Skeletal muscle satellite cell (primary cell): ENCODE measurements at regions not wholly inside any gene's neighbourhood (a gene's known extent, or its start where the extent isn't known, plus 50 kb on each side); places are given as distances from the start of the nearest gene placed in this dataset.
"Not testable (repeated sequence)": the region's sequence is repeated elsewhere in the genome, so short reads cannot be mapped to it uniquely, and the experiment has no call there.

ENCODE experiments used
- H3K27me3 ChIP-seq: 2 replicates; pipeline ENCODE4 v1.7.0; 2013; ENCODE audit warnings: low read length; ENCODE audit not compliant: control insufficient read depth, insufficient read depth
- H3K36me3 ChIP-seq: 2 replicates; pipeline ENCODE4 v1.7.0; 2013; ENCODE audit warnings: mild to moderate bottlenecking, control low read depth, low read length; ENCODE audit not compliant: insufficient read depth
- H3K4me1 ChIP-seq: 2 replicates; pipeline ENCODE4 v1.7.0; 2013; ENCODE audit warnings: low read length; ENCODE audit not compliant: control insufficient read depth, insufficient read depth
- H3K4me2 ChIP-seq: 2 replicates; pipeline ENCODE4 v1.7.0; 2013; ENCODE audit warnings: mild to moderate bottlenecking, low read length
- H3K4me3 ChIP-seq: 2 replicates; pipeline ENCODE4 v1.7.0; 2013; ENCODE audit warnings: low read length
- H3K9ac ChIP-seq: 2 replicates; pipeline ENCODE4 v1.7.0; 2013; ENCODE audit warnings: mild to moderate bottlenecking, low read depth, low read length, moderate library complexity
- H3K9me3 ChIP-seq: replicated peaks from 2 replicates; pipeline ENCODE4 v1.7.0; 2013; ENCODE audit warnings: mild to moderate bottlenecking, control low read depth, low read length

DNA sequence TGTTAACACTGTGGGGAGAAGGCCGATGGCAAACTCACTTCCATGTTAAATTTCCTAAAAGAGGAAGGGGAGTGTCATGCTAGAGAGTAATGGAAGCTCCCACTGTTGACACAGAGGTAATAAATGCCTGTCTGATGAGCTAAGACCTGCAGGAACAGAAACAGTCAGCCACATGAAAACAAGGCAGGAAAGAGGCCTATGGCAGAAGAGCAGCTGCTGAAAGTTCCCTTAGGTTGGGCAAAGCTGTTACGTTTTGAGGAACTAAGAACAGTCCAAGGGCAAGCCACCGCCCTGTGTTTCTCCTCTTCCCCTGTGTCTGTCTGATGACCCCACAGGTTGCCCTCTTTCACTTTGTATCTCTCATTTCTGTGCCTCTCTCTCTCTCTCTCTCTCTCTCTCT, 422.6 kb downstream of the TMEM121 start:
- H3K9ac ChIP-seq, H3K9me3 ChIP-seq, H3K4me1 ChIP-seq, H3K27me3 ChIP-seq, H3K36me3 ChIP-seq, H3K4me3 ChIP-seq, H3K4me2 ChIP-seq: not testable (repeated sequence)

- not testable (repeated sequence) for H3K4me1 ChIP-seq, H3K27me3 ChIP-seq, H3K4me3 ChIP-seq, H3K9me3 ChIP-seq, H3K36me3 ChIP-seq, H3K4me2 ChIP-seq, H3K9ac ChIP-seq
Observed at GRCh38 chr14:105950364-105950892, 424.0 kb downstream of the TMEM121 start.

- H3K4me3 ChIP-seq: no peak overlapping the region
- no peaks in the 10 kb centered on the region for H3K36me3 ChIP-seq
- H3K9ac ChIP-seq: no peak overlapping the region
Observed at GRCh38 chr14:105951399-105951798, 425.0 kb downstream of the TMEM121 start.

DNA sequence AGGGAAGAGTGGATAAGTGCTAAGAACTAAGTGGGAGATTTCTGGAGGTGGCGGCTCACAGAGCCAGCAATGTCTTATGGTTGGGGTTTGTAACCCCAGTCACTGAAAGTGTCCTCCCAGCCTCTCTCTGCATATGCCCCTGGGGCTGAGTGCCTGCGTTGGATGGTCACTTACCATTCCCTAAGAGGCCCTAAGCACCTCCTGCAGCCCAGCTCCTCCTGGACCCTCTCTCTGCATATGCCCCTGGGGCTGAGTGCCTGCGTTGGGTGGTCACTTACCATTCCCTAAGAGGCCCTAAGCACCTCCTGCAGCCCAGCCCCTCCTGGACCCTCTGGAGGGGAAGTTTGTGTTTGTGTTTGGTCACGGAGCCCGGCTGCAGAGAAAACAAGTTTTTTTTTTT, 425.8 kb downstream of the TMEM121 start:
- Histone ChIP-seq H3K4me1 (no peaks in the 10 kb centered on the region), H3K36me3 (no peaks in the 10 kb centered on the region), H3K9ac (no peak overlapping the region), H3K4me3 (no peak overlapping the region), H3K27me3 (no peaks in the 10 kb centered on the region), H3K4me2 (no peak overlapping the region), H3K9me3 (no peaks in the 10 kb centered on the region)

More at GRCh38 chr14:105951399-105951798, 425.0 kb downstream of the TMEM121 start:
- no peaks in the 10 kb centered on the region for H3K9me3 ChIP-seq
- H3K4me2 ChIP-seq: no peak overlapping the region
- no peaks in the 10 kb centered on the region for H3K4me1 ChIP-seq
- H3K27me3 ChIP-seq: no peaks in the 10 kb centered on the region

DNA sequence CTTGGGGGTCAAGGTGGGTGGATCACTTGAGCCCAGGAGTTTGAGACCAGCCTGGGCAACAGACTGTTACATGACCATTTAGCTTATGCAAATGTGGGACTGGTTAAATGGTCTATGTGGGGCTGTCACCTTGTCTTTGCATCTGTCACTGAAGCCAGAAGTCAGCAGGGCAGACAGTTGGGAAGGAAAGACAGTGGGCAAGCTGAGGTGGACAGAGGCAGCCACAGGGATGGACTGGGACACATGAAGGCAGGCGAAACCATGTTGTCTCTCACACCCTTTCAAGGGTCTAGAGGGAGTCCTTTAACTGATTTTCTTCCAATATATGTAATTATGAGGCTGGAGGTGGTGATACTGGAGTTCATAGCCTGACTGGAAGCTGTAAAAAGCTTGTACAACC, 426.4 kb downstream of the TMEM121 start:
- H3K27me3 ChIP-seq: no peaks in the 10 kb centered on the region
- no peak overlapping the region for H3K4me3 ChIP-seq
- no peaks in the 10 kb centered on the region for H3K4me1 ChIP-seq
- no peaks in the 10 kb centered on the region for H3K36me3 ChIP-seq
- no peaks in the 10 kb centered on the region for H3K9me3 ChIP-seq
- H3K9ac ChIP-seq: no peak overlapping the region
- H3K4me2 ChIP-seq: no peak overlapping the region

GRCh38 chr14:105961625-105962024, 435.2 kb downstream of the TMEM121 start:
- not testable (repeated sequence) for H3K4me1 ChIP-seq, H3K4me2 ChIP-seq, H3K4me3 ChIP-seq, H3K27me3 ChIP-seq, H3K36me3 ChIP-seq, H3K9ac ChIP-seq, H3K9me3 ChIP-seq

DNA sequence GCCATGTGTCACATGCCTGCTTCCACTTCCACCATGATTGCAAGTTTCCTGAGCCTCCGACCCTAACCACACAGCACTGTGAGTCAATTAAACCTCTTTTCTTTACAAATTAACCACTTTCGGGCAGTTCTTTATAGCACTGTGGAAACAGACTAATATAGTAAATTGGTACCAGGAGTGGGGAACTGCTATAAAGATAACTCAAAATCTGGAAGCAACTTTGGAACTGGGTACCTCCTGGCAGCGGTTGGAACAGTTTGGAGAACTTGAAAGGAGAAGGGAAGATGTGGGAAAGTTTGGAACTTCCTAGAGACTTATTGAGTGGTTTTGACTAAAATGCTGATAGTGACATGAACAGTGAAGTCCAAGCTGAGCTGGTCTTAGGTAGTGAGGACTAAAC, 436.1 kb downstream of the TMEM121 start:
- Histone ChIP-seq H3K27me3 (no peaks in the 10 kb centered on the region), H3K4me2 (no peak overlapping the region), H3K9me3 (no peaks in the 10 kb centered on the region), H3K9ac (no peak overlapping the region), H3K4me3 (no peak overlapping the region), H3K4me1 (no peaks in the 10 kb centered on the region), H3K36me3 (no peaks in the 10 kb centered on the region)

DNA sequence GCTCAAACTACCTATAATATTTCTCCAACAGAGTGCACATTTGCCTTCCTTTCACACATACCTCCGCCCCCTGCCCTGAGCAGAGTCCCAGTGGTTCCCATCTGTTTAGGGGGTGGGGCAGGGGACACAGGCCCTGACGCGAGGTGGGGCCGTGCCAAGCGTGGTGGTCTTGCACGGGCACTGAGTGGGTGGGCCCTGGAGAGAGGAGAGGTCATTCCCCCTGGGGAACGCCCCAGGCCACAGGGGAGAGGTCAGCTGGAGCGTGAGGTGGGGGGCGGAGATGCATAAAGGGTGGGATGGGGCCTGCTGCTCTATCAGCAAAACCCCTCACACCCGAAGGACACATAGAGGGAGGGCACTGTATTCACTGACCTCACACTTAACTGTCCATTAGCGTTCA, 441.9 kb downstream of the TMEM121 start:
- H3K4me1 ChIP-seq: no peaks in the 10 kb centered on the region
- no peaks in the 10 kb centered on the region for H3K36me3 ChIP-seq
- no peak overlapping the region for H3K4me2 ChIP-seq
- H3K27me3 ChIP-seq: no peaks in the 10 kb centered on the region
- H3K9me3 ChIP-seq: peaks cover 4% of the 10 kb centered on the region
- no peak overlapping the region for H3K9ac ChIP-seq
- no peak overlapping the region for H3K4me3 ChIP-seq

DNA sequence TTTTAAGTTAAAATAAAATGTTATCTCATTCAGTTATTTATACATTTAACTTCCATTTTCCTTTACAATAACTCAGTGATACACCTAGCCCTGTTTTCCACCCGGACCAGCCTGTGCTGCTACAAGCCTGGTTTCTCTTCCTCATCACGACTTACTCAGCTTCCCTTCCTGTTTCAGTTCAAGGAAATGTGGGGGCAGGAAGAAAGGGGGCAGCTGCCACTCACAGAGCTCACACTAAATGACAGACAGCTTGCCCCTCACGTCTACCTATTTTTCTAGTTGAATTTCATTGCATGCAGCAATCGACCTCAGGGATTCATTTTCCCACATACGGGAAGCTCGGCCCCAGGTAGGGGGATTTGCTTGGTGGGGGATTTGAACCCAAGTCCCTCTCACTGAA, 442.6 kb downstream of the TMEM121 start:
- H3K4me1 ChIP-seq, H3K9me3 ChIP-seq, H3K4me3 ChIP-seq, H3K27me3 ChIP-seq, H3K36me3 ChIP-seq, H3K9ac ChIP-seq, H3K4me2 ChIP-seq: not testable (repeated sequence)

- H3K4me2 ChIP-seq, H3K9me3 ChIP-seq, H3K4me3 ChIP-seq, H3K27me3 ChIP-seq, H3K36me3 ChIP-seq, H3K9ac ChIP-seq, H3K4me1 ChIP-seq: not testable (repeated sequence)
Observed at GRCh38 chr14:105970821-105971220, 444.4 kb downstream of the TMEM121 start.

- Histone ChIP-seq H3K4me1 (no peaks in the 10 kb centered on the region), H3K36me3 (no peaks in the 10 kb centered on the region), H3K4me2 (no peak overlapping the region), H3K27me3 (no peaks in the 10 kb centered on the region), H3K9me3 (peaks cover 4% of the 10 kb centered on the region), H3K9ac (no peak overlapping the region), H3K4me3 (no peak overlapping the region)
Observed at GRCh38 chr14:105971593-105972500, 445.5 kb downstream of the TMEM121 start.

DNA sequence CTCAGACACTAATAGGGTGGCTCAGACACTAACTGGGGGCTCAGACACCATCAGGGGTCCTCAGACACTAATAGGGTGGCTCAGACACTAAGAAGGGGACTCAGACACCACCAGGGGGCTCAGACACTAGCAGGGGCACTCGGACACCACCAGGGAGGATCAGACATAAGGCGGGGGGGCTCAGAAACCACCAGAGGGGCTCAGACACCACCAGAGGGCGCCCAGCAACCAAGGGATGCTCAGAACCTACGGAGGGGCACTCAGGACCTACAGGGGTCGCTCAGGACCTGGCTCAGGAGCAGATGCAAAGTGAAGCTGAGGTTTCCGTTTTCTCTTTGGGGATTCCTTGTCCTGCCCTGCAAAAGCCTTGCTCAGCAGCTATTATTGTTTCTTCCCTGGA, 448.5 kb downstream of the TMEM121 start:
- Histone ChIP-seq H3K4me3 (no peak overlapping the region), H3K4me2 (no peak overlapping the region), H3K36me3 (no peaks in the 10 kb centered on the region), H3K27me3 (no peaks in the 10 kb centered on the region), H3K9me3 (peaks cover 4% of the 10 kb centered on the region), H3K4me1 (no peaks in the 10 kb centered on the region), H3K9ac (no peak overlapping the region)
